HFFc6 (cell line): ENCODE measurements at regions not wholly inside any gene's neighbourhood (a gene's known extent, or its start where the extent isn't known, plus 50 kb on each side); places are given as distances from the start of the nearest gene placed in this dataset.

Experiments used
- DNase-seq: peaks from one replicate; pipeline ENCODE4 v3.0.0-alpha.2; 2018
- H3K27ac Mint-ChIP-seq: 2 replicates; pipeline ENCODE4 v1.8.0; 2020; ENCODE audit warnings: mild to moderate bottlenecking, mixed read lengths
- H3K27me3 Mint-ChIP-seq: 2 replicates; pipeline ENCODE4 v1.8.0; 2021; ENCODE audit warnings: mild to moderate bottlenecking, moderate library complexity, mixed read lengths; ENCODE audit not compliant: insufficient read depth
- H3K36me3 Mint-ChIP-seq: 2 replicates; pipeline ENCODE4 v1.8.0; 2021; ENCODE audit warnings: low read depth, mixed read lengths
- H3K4me1 Mint-ChIP-seq: 2 replicates; pipeline ENCODE4 v1.8.0; 2020; ENCODE audit warnings: low read depth, mixed read lengths
- H3K4me3 Mint-ChIP-seq: 2 replicates; pipeline ENCODE4 v1.8.0; 2020; ENCODE audit warnings: mild to moderate bottlenecking, moderate library complexity, mixed read lengths
- H3K9me3 Mint-ChIP-seq: 2 replicates; pipeline ENCODE4 v1.8.0; 2020; ENCODE audit warnings: mild to moderate bottlenecking, mixed read lengths
- TF ChIP-seq, protein P1 (sequence below): fragments of 200-600 bp; sonication (generic); IDR thresholded peaks from 2 replicates; pipeline ENCODE4 v1.5.0; 2021; ENCODE audit warnings: antibody characterized with exemption, mild to moderate bottlenecking

DNA sequence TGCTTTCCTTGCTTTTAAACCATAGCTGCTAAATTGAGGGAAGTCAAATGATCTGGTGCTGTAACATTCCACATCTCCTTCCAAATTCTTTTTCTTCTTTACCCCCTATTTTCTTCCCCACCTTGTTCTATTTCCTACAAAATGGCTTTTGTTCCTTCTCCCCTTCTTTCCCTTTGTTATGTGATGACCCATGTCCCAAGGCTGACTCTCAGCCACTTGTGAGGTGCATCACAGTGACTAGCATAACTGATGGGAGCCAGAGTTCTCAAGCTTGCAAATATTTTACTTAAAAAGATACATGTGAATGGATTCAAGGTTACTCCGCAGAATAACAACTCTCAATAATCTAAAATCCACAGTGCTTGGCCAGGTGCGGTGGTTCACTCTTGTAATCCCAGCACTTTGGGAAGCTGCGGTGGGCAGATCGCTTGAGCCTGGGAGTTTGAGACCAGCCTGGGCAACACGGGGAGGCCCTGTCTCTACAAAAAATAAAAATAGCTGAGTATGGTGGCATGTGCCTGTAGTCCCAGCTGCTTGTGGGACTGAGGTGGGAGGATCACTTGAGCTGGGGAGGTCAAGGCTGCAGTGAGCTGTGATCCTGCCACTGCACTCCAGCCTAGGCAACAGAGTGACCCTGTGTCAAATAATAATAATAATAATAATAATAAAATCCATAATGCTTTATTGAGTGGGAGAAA lies 100.1 kb upstream of the CERS6 start:
- DNase-seq: no peak
- Mint-ChIP-seq H3K9me3 (no peaks in the 10 kb centered on the region), H3K27me3 (no peaks in the 10 kb centered on the region; the same call in 1 of the 2 replicates), H3K27ac (no peak overlapping the region), H3K36me3 (no peaks in the 10 kb centered on the region), H3K4me1 (no peaks in the 10 kb centered on the region), H3K4me3 (no peak overlapping the region)
- TF ChIP-seq, protein P1, sequence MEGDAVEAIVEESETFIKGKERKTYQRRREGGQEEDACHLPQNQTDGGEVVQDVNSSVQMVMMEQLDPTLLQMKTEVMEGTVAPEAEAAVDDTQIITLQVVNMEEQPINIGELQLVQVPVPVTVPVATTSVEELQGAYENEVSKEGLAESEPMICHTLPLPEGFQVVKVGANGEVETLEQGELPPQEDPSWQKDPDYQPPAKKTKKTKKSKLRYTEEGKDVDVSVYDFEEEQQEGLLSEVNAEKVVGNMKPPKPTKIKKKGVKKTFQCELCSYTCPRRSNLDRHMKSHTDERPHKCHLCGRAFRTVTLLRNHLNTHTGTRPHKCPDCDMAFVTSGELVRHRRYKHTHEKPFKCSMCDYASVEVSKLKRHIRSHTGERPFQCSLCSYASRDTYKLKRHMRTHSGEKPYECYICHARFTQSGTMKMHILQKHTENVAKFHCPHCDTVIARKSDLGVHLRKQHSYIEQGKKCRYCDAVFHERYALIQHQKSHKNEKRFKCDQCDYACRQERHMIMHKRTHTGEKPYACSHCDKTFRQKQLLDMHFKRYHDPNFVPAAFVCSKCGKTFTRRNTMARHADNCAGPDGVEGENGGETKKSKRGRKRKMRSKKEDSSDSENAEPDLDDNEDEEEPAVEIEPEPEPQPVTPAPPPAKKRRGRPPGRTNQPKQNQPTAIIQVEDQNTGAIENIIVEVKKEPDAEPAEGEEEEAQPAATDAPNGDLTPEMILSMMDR: no peak

DNA sequence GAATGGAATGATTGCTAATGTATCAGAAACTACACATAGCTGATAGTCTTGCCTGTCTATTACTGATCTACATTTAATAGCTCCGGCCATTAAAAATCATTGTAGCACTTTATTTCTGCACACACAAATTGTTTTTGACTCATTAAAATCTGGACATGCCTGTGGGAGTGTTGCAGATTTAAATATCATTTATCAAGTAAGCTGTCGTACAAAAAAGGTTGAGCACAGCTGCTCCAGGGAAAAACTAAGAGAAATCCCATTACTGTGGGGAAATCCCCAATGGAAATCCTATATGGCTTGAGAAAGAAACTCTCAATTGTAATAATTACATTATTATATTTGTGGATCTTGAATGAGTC lies 99.6 kb upstream of the CERS6 start:
- H3K36me3 Mint-ChIP-seq: no peaks in the 10 kb centered on the region
- no peak overlapping the region for H3K4me3 Mint-ChIP-seq
- H3K9me3 Mint-ChIP-seq: no peaks in the 10 kb centered on the region
- H3K4me1 Mint-ChIP-seq: no peaks in the 10 kb centered on the region
- no peak overlapping the region for H3K27ac Mint-ChIP-seq
- TF ChIP-seq, protein P1: no peak
- no peak for DNase-seq
- H3K27me3 Mint-ChIP-seq: no peaks in the 10 kb centered on the region; the same call in 1 of the 2 replicates

DNA sequence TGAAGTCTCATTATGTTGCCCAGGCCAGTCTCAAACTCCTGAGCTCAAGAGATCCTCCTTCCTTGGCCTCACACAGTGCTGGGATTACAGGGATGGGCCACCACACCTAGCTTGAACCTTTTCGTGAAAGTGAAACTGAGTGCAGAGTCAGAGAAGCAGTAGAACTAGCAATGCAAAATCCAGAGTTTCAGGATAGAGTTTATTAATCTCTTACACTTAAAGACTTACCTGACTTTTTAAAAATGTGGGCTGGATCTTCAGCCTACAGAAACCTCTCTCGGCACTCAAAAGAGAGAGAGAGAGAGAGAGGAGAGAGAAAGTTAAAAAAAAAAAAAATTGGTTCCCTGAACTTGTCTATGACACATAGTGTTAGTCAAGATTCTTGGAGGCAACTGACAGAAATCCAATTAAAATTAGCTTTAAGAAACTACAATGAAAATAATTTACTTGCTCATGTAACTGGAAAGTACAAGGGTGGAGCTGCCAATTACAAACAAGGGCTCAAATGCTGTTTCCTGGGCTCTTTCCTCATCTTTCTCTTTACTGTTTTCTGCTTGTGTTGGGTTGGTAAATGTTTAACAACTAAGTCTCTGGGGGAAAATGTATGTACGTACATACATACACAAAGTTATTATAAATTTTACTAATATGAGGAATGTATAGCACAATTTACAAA lies 98.1 kb upstream of the CERS6 start:
- Mint-ChIP-seq H3K9me3 (no peaks in the 10 kb centered on the region), H3K36me3 (no peaks in the 10 kb centered on the region), H3K27me3 (peaks cover 3% of the 10 kb centered on the region; the same call in 1 of the 2 replicates), H3K4me1 (no peaks in the 10 kb centered on the region), H3K27ac (no peak overlapping the region), H3K4me3 (no peak overlapping the region)
- DNase-seq: no peak
- TF ChIP-seq, protein P1: no peak

DNA sequence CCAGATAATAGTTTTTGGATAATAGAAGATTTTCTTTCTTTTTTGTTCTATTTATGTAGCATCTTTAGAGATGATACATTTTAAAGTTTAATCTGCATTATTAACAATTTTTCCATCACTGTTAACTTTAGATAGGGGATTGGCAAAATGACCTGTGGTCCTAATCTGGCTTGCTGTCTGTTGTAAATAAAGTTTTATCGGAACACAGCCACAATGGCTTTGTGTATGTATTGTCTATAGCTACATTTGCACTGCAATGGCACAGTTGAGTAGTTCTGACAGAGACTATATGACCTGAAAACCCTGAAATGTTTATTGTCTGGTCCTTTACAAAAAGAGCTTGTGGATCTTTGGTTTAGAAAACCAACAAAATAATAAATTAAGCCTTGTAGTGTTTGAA lies 97.0 kb upstream of the CERS6 start:
- Mint-ChIP-seq H3K27me3 (peaks cover 3% of the 10 kb centered on the region; the same call in 1 of the 2 replicates), H3K27ac (no peak overlapping the region), H3K9me3 (no peaks in the 10 kb centered on the region), H3K36me3 (no peaks in the 10 kb centered on the region), H3K4me3 (no peak overlapping the region), H3K4me1 (no peaks in the 10 kb centered on the region)
- TF ChIP-seq, protein P1: no peak
- DNase-seq: no peak

DNA sequence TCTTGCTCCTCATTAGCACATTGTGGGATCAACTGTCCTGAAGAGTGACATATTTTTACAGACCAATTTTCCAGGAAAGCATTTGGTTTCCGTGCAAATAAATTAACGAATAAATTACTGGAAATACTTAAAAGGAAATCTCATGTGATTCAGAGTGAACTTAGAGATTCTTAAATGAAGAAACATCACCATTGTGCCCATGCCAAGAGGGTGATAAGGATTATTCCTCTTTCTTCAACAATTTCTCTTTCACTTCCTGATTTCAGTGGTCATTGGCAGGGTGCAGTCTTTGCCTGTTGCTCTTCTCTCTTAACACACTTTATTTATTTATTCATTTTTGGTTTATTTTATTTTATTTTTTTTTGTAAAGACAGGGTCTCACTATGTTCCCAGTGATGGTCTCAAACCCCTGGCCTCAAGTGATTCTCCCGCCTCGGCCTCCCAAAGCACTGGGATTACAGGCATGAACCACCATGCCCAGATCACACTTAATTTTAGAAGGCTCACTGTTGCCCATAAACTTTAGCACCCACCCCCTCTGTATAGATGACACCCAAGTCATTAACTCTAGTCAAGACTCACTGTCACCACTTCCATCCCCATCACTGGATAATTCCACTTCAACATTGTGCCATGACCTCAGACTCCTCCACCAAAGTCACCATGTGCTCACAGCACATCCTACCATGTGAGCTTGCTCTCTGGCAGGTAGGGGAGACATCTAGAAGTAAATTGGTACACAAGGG lies 92.6 kb upstream of the CERS6 start:
- Mint-ChIP-seq H3K4me1 (no peaks in the 10 kb centered on the region), H3K27me3 (peaks cover 6% of the 10 kb centered on the region; the same call in 1 of the 2 replicates), H3K9me3 (no peaks in the 10 kb centered on the region), H3K36me3 (no peaks in the 10 kb centered on the region), H3K27ac (no peak overlapping the region), H3K4me3 (no peak overlapping the region)
- DNase-seq: no peak
- TF ChIP-seq, protein P1: no peak
